ENCODE measurements at regions not wholly inside any gene's neighbourhood (a gene's known extent, or its start where the extent isn't known, plus 50 kb on each side); places are given as distances from the start of the nearest gene placed in this dataset.

- TF ChIP-seq POLR2A (IDR thresholded peaks at IDR 0.05; ENCODE audit: insufficient read depth in 1 of 2, low read depth in 2 of 2, low read length in 2 of 2) (no peak), TRIM22 (IDR thresholded peaks at IDR 0.05) (no peak)
Observed at GRCh38 chr10:123327896-123328295, 173.7 kb downstream of the BUB3 start.

Data from HepG2 (cell line).